ENCODE measurements at regions not wholly inside any gene's neighbourhood (a gene's known extent, or its start where the extent isn't known, plus 50 kb on each side); places are given as distances from the start of the nearest gene placed in this dataset.

DNA sequence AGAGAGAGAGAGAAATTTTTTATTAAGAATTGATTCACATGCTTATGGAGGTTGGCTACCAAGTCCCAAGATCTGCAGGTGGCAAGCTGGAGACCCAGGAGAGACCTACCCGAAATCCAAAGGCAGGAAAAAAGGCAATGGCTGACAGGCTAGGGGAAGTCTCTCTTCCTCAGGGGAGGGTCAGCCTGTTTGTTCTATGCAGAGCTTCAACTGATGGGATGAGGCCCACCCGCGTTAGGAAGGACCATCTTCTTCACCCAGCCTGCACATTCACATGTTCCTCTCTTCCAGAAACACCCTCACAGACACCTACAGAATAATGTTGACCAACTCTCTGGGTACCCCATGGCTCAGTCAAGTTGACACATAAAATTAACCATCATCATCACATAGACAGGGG is 65.3 kb upstream of the SERP2 start:
- no peak overlapping the region for H3K4me3 Mint-ChIP-seq
- DNase-seq (no peak), ATAC-seq (no peak)
- peaks cover 6 to 7% of the 10 kb centered on the region in 2 donors for H3K27me3 Mint-ChIP-seq (ENCODE audit: low read depth in 2 of 2)
- Histone ChIP-seq H3K4me3 (ENCODE audit: low read length) (no peak overlapping the region), H3K9me3 (ENCODE audit: control insufficient read depth, insufficient read depth, low read length) (no peaks in the 10 kb centered on the region), H3K36me3 (ENCODE audit: control insufficient read depth, insufficient read depth, low read length) (no peaks in the 10 kb centered on the region), H3K4me1 (ENCODE audit: control insufficient read depth, insufficient read depth, low read length) (no peaks in the 10 kb centered on the region), H3K27ac (ENCODE audit: low read length) (no peak overlapping the region), H3K27me3 (ENCODE audit: control insufficient read depth, insufficient read depth, low read length) (no peaks in the 10 kb centered on the region)
- no peaks in the 10 kb centered on the region for H3K9me3 Mint-ChIP-seq
- TF ChIP-seq, protein P1, sequence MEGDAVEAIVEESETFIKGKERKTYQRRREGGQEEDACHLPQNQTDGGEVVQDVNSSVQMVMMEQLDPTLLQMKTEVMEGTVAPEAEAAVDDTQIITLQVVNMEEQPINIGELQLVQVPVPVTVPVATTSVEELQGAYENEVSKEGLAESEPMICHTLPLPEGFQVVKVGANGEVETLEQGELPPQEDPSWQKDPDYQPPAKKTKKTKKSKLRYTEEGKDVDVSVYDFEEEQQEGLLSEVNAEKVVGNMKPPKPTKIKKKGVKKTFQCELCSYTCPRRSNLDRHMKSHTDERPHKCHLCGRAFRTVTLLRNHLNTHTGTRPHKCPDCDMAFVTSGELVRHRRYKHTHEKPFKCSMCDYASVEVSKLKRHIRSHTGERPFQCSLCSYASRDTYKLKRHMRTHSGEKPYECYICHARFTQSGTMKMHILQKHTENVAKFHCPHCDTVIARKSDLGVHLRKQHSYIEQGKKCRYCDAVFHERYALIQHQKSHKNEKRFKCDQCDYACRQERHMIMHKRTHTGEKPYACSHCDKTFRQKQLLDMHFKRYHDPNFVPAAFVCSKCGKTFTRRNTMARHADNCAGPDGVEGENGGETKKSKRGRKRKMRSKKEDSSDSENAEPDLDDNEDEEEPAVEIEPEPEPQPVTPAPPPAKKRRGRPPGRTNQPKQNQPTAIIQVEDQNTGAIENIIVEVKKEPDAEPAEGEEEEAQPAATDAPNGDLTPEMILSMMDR (IDR thresholded peaks at IDR 0.05), result no peak
- no peaks in the 10 kb centered on the region for H3K4me1 Mint-ChIP-seq
- intact Hi-C loops (cut with micrococcal nuclease), result no loop called here
- no peak overlapping the region for H3K27ac Mint-ChIP-seq
- no peaks in the 10 kb centered on the region for H3K36me3 Mint-ChIP-seq
- 96% methylated on average over 3 of the region's 3 CpGs for WGBS (ENCODE audit: insufficient coverage)

DNA sequence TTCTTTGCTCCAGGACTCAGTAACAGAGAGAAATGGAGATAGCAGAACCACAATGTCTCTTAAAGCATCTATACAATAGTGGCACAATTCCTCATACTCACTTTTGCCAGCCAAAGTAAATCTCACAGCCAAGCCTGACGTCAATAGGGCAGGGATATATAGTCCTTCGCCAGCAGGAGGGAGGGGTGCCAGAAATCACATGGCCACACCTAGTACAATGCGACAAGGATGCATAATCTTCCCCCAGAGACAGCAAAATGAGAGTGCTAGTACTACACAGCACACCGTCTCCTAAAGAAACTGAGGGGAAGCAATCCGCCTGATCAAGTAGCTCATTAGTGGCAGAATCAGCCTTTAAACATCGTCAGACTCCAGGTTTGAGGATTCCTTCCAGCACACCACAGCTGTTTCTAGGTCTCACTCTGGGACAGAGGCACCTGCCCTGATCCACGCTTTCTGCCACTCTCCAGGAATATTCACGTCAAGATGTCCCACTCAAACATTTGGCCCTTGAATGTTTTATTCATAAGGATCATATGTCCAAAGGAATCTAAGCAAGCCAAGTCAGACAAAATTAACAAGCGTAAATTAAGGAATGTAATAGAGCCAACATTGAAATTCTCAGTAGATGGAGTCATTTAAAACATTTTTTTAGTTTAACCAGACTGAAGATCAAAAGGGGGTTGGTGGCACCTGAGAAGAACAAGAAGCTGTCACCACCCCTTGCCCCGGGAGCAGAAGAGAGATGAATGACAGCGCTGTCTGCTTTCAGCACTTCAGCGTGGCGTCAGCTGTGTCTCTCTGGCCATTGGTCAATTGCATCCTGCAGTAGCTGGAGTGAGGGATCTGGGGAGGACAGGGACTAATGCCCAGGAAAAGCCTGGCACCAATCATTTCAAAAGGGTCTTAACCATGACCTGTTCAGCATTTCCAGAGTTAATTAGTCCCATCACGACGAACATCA is 63.5 kb upstream of the SERP2 start:
- no peaks in the 10 kb centered on the region for H3K4me1 Mint-ChIP-seq
- DNase-seq (no peak), ATAC-seq (no peak)
- H3K27ac ChIP-seq (ENCODE audit: low read length), result no peak overlapping the region
- no peaks in the 10 kb centered on the region for H3K9me3 ChIP-seq (ENCODE audit: control insufficient read depth, insufficient read depth, low read length)
- no peaks in the 10 kb centered on the region for H3K9me3 Mint-ChIP-seq
- H3K27me3 Mint-ChIP-seq (ENCODE audit: low read depth in 2 of 2), result peaks cover 9 to 11% of the 10 kb centered on the region in 2 donors
- H3K4me3 ChIP-seq (ENCODE audit: low read length), result no peak overlapping the region
- H3K27ac Mint-ChIP-seq, result no peak overlapping the region
- H3K4me1 ChIP-seq (ENCODE audit: control insufficient read depth, insufficient read depth, low read length), result no peaks in the 10 kb centered on the region
- peaks cover 2% of the 10 kb centered on the region for H3K27me3 ChIP-seq (ENCODE audit: control insufficient read depth, insufficient read depth, low read length)
- no peaks in the 10 kb centered on the region for H3K36me3 Mint-ChIP-seq
- H3K4me3 Mint-ChIP-seq, result no peak overlapping the region
- TF ChIP-seq, protein P1 (IDR thresholded peaks at IDR 0.05), result no peak
- intact Hi-C loops (cut with micrococcal nuclease), result no loop called here
- WGBS (ENCODE audit: insufficient coverage), result 89% methylated on average over 15 of the region's 15 CpGs
- no peaks in the 10 kb centered on the region for H3K36me3 ChIP-seq (ENCODE audit: control insufficient read depth, insufficient read depth, low read length)

DNA sequence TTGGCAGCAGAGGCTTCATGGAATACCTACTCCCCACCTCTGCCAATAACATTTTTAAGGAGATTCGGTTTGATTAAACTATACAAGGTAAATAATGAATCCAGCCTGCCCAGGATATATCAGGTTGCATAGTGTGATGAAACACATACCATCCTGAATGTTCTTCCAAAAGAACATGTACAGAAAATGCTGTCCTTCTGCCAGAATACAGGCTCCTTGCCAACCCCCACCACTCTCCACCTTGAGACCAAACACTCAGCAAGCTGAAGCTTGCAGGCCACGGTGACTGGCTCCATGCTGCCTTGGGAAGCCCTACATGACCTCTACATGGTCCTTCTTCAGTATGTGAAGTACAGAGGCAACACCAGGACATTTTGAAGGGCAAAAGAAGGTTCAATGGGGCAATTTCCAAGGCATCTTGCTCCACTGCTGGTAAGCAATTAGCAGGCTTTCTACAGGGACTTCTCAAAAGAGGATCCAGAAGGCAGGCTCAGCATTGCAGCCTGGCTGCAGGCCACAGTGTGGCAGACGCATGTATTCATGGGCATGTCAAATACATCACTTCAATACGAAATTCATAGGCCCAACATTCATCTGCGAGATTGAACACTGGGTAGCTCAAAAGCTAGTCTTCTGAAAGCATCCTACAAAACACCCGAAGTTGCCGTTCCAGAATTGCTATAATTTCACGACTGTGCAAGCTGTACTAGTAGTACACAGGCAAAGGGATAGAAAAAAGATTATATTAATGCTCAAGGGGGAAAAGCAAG is 62.4 kb upstream of the SERP2 start:
- TF ChIP-seq, protein P1 (IDR thresholded peaks at IDR 0.05), result no peak
- Histone ChIP-seq H3K4me1 (ENCODE audit: control insufficient read depth, insufficient read depth, low read length) (no peaks in the 10 kb centered on the region), H3K9me3 (ENCODE audit: control insufficient read depth, insufficient read depth, low read length) (no peaks in the 10 kb centered on the region), H3K36me3 (ENCODE audit: control insufficient read depth, insufficient read depth, low read length) (no peaks in the 10 kb centered on the region), H3K27me3 (ENCODE audit: control insufficient read depth, insufficient read depth, low read length) (peaks cover 2% of the 10 kb centered on the region), H3K27ac (ENCODE audit: low read length) (no peak overlapping the region), H3K4me3 (ENCODE audit: low read length) (no peak overlapping the region)
- 75% methylated on average over 8 of the region's 8 CpGs for WGBS (ENCODE audit: insufficient coverage)
- Mint-ChIP-seq H3K36me3 (no peaks in the 10 kb centered on the region), H3K27ac (no peak overlapping the region), H3K27me3 (ENCODE audit: low read depth in 2 of 2) (peaks cover 6 to 11% of the 10 kb centered on the region in 2 donors), H3K4me3 (no peak overlapping the region), H3K4me1 (no peaks in the 10 kb centered on the region), H3K9me3 (no peaks in the 10 kb centered on the region)
- intact Hi-C loops (cut with micrococcal nuclease), result no loop called here
- ATAC-seq, result no peak
- DNase-seq, result no peak
